GM12875 (cell line): ENCODE measurements at regions not wholly inside any gene's neighbourhood (a gene's known extent, or its start where the extent isn't known, plus 50 kb on each side); places are given as distances from the start of the nearest gene placed in this dataset.

ENCODE experiments used
- H3K4me3 ChIP-seq: one replicate; pipeline ENCODE4 v1.5.1; 2011; ENCODE audit warnings: low read depth, low read length, control low read depth
- TF ChIP-seq, protein P1 (sequence below): IDR thresholded peaks from 2 replicates; pipeline ENCODE4 v1.5.1; 2011; ENCODE audit warnings: low read depth, mild to moderate bottlenecking, control low read depth, inconsistent platforms, low read length, moderate library complexity, borderline replicate concordance; ENCODE audit not compliant: insufficient read depth

DNA sequence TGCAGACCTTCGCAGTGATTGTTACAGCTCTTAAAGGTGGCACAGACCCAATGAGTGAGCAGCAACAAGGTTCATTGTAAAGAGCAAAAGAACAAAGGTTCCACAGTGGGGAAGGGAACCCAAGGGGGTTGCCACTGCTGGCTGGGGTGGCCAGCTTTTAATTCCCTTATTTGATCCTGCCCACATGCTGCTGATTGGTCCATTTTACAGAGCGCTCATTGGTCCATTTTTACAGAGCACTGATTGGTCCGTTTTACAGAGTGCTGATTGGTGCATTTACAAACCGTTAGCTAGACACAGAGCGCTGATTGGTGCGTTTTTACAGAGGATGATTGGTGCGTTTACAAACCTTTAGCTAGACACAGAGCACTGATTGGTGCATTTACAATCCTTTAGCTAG is 360.6 kb upstream of the DAB2 start:
- TF ChIP-seq, protein P1, sequence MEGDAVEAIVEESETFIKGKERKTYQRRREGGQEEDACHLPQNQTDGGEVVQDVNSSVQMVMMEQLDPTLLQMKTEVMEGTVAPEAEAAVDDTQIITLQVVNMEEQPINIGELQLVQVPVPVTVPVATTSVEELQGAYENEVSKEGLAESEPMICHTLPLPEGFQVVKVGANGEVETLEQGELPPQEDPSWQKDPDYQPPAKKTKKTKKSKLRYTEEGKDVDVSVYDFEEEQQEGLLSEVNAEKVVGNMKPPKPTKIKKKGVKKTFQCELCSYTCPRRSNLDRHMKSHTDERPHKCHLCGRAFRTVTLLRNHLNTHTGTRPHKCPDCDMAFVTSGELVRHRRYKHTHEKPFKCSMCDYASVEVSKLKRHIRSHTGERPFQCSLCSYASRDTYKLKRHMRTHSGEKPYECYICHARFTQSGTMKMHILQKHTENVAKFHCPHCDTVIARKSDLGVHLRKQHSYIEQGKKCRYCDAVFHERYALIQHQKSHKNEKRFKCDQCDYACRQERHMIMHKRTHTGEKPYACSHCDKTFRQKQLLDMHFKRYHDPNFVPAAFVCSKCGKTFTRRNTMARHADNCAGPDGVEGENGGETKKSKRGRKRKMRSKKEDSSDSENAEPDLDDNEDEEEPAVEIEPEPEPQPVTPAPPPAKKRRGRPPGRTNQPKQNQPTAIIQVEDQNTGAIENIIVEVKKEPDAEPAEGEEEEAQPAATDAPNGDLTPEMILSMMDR: no peak

DNA sequence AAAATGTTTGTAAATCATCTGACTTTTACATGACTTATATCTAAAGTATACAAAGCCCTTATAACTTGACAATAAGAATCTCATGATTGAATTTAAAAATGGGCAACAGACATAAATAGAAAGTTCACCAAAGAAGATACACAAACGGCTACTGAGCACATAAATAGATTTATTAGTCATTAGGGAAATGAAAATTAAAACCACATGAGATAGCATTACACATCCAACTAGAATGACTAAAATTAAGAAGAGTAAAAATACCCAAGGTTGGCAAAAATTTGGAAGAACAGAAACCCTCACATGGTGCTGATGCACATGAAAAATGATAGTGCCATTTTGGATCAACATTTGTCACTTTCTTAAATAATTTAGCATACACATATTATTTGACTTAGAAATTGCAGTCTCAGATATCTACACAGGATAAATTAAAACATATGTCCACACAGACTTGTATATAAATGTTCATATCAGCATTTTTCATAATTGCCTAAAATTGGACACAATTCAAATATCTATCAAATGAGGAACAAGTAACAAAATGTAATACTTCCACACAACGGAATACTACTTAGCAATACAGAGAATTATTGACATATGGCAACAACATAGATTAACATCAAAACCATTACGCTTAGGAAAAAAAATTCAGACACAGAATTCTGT is 359.1 kb upstream of the DAB2 start:
- H3K4me3 ChIP-seq: no peak overlapping the region
- TF ChIP-seq, protein P1: no peak

More for the DNA sequence above, 360.6 kb upstream of the DAB2 start:
- no peak overlapping the region for H3K4me3 ChIP-seq

DNA sequence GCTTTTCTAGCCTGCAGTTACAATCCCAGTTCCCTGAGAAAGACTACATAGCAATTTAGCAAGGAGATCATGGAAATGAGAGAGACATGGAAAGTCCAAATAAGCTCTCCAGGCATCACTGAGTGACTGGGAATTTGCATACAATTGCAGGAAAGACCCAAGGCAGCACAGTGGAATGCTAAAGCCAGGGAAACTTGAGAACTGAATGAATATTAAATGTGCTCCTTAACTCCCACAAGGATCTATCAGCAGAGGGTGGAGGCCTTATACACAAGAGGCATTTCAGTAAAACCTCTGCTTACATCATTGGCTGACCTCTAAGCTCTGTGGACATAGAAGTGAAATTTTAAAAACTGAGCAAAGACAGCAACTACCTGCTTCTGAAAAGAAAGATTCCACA is 355.6 kb upstream of the DAB2 start:
- TF ChIP-seq, protein P1: no peak
- no peak overlapping the region for H3K4me3 ChIP-seq

DNA sequence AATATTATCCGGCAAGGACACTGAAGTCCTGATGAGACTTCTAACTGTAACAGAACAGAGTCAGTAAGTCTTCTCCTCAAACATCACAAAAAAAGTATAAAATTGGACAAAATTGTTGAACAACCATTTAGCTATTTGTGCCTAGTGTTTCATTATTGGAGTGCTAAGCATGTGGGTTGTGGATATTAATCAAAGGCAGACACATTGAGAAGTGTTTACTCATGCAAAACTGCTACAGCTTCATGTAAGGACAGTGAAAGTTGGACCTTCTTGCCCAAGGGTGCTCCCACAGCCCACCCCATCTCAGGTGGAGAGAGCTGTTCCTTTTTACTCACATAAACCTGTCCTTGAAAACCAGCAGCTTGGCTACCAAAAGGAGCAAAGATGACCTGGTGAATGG is 355.1 kb upstream of the DAB2 start:
- no peak overlapping the region for H3K4me3 ChIP-seq
- TF ChIP-seq, protein P1: no peak

DNA sequence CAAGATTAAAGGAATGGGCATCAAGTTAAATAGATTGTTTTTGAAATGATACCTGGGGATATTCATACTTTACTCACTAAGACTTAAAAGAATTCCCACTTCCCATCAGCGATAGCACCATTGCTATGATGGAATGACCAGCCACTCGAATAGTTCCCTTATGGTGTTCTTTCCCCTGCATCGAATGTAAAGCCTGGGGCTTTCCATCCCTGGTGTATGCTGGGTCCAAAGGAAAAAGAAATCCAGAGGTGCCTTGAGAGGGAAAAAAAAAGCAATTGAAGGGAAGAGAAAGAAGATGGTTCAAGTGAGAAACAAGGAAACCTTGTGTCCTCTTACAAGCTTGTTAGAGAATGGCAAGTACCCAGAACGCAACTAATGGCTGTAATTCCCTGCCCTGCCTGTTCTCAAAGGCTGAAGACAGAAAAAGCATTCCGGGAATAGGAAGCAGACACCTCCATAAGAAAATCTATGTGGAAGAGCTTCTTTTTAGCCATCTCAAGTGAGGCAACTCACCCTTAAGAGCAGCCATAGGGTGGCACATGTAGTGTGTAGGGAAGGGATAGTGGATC is 351.1 kb upstream of the DAB2 start:
- H3K4me3 ChIP-seq: no peak overlapping the region
- TF ChIP-seq, protein P1: no peak

DNA sequence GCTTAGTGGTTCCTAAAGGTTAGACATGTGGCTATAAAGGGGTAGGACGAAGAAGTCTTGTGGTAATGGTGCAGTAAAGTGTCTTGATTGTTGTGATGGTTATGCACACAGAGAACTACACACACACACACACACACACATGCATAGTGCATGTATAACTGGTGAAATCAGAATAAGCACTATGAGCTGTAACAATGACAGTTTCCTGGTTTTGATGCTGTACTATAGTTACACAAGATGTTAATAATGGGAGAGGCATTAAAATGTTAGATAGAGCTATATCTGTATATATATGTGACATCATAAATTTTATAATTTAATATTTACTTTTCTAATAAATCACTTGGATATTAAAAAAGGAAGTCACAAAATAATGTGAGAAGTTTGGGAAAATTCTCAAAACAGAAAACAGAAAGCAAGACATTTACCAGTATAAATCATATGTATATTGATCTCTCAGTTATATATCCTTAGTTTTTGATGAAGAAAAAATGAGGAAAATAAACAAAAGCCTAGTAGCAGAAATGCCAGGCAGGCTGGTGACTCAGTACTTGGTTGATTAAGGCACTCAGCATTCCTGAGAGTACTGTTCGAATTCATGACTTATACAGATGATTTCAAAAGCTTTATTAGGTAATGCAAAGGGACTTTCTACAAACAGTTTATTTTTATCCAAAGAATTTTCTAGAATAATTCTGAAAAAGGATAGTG is 350.5 kb upstream of the DAB2 start:
- TF ChIP-seq, protein P1: no peak
- H3K4me3 ChIP-seq: no peak overlapping the region

DNA sequence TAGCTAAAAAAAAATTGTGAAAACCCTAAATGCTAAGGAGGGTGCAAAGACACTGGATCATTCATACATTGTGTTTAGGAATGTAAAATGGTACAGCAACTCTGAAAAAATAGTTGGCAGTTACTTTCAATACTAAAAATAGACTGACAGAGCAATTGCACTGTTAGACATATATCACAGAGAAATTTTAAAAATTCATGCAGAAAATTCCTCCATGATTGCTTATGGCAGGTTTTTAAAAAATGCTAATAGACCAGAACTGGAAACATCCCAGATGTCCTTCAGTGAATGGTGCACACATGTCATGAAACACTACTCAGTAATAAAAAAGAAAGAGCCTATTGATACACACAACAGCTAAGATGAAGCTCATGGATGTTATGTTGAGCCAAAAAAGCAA is 349.8 kb upstream of the DAB2 start:
- H3K4me3 ChIP-seq: no peak overlapping the region
- TF ChIP-seq, protein P1: no peak
